Activated CD8-positive, alpha-beta memory T cell treated with anti-CD3 and anti-CD28 coated beads, Interleukin-2, amount 50 U/mL, for 1 hour (primary cell): ENCODE measurements at regions not wholly inside any gene's neighbourhood (a gene's known extent, or its start where the extent isn't known, plus 50 kb on each side); places are given as distances from the start of the nearest gene placed in this dataset.
A peak's percentile ranks its signal among the peaks of the same experiment; 100 is the strongest.

Source experiments
- DNase-seq: peaks from one replicate; pipeline ENCODE4 v3.0.0-alpha.2; 2020; ENCODE audit errors: extremely low read depth

- DNase-seq = peak; percentile 3
Observed at GRCh38 chr16:66315210-66315825, 51.2 kb upstream of the CDH5 start.

GRCh38 chr16:66311306-66311705 lies 55.2 kb upstream of the CDH5 start:
- no peak for DNase-seq

GRCh38 chr16:66309215-66309807 lies 57.2 kb upstream of the CDH5 start:
- DNase-seq = no peak

GRCh38 chr16:66308096-66308495 lies 58.4 kb upstream of the CDH5 start:
- no peak for DNase-seq

- no peak for DNase-seq
Observed at GRCh38 chr16:66306366-66307150, 59.9 kb upstream of the CDH5 start.

GRCh38 chr16:66304961-66305360 lies 61.5 kb upstream of the CDH5 start:
- DNase-seq = no peak

- DNase-seq = no peak
Observed at GRCh38 chr16:66304151-66304550, 62.3 kb upstream of the CDH5 start.

DNA sequence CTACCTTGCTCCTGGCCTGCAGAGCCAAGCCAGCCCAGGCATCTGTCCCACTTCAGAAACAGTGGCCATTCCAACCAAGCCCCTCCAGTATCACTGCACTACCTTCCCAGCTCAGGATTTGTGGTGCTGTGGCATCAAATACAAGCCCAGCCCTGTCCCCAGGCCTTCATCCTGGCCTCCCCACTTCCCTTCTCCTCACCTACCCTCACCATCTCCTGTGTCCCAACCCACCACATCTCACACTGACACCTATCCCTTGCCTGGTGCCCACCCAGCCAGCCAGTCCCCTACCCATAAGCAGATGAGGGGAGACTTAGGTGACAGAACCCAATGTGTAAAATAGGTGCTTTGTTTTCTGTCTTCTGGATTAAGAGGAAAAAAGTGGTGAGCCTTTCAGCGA lies 66.0 kb upstream of the CDH5 start:
- DNase-seq = no peak

GRCh38 chr16:66300037-66300436 lies 66.5 kb upstream of the CDH5 start:
- no peak for DNase-seq

- no peak for DNase-seq
Observed at GRCh38 chr16:66299349-66299748, 67.1 kb upstream of the CDH5 start.

DNA sequence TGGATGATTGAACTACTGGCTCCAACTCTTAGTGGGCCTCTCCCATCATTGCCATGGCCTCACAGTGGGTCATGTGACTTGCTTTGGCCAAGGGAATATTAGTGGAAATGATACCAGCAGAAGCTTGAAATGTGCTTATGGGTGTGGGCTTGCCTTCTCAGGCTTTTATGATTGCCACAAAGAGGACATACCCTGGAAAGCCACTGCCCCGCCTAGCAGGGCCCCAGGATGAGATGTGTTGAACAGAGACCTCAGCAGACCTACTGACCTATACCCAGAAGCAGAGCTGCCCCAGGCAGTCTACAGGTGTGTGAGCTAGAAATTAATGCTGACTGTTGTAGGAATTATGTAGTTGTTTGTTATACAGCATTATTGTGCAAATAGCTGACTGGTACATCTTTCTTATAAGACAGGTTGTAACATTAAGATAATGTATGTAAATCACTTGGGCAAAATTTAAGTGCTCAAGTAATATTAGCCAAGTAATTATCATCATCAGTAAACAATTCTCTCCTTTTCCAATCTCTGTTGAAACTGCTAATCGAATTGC lies 67.8 kb upstream of the CDH5 start:
- no peak for DNase-seq

GRCh38 chr16:66298006-66298405 lies 68.5 kb upstream of the CDH5 start:
- DNase-seq = no peak

DNA sequence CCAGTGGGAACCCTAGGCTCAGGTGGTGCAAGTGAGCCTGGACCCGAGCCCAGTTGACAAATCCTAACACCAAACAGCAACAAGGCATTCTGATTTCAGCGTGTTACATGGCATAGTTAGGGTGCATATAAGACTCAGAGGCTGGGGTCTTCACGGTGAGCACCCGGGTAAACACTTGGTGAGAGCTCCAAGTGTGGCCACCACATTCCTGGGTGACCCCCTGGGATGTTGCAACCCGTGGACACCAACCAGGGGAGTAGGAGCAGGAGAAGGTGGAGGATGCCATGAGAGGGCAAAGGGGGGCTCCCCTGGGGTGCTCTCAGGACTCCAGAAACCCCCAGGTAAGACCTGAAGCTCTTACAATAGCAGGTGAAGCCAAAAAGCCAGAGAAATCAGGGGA lies 69.9 kb upstream of the CDH5 start:
- no peak for DNase-seq

GRCh38 chr16:66295761-66296546 lies 70.5 kb upstream of the CDH5 start:
- DNase-seq = no peak

- no peak for DNase-seq
Observed at GRCh38 chr16:66295213-66295612, 71.3 kb upstream of the CDH5 start.

- no peak for DNase-seq
Observed at GRCh38 chr16:66294507-66294906, 72.0 kb upstream of the CDH5 start.

- DNase-seq = no peak
Observed at GRCh38 chr16:66293932-66294331, 72.6 kb upstream of the CDH5 start.

DNA sequence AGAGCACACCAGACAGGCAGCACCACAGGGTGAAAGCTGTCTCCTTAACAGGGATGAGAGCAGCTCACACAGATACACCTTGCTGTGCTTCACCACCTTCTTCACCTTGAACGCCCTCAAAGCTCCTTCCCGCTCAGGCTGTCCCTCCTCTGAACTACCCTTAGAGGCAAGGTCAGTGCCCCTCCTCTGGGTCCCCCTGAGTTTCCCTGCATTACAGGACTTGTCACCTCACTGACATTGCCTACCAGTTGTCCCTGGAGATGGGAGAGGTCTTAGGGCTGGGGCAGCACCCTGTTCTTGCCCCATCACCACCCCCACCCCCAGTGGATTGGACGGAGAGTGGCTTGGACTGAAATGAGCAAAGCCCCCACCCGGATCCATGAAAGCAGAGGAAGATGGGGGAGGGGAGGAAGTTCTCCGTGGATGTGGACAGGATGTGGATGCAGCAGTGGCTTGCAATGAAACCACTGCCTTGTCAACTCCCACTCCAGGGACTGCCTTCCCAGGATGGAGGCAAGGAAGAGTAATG lies 73.2 kb upstream of the CDH5 start:
- no peak for DNase-seq

GRCh38 chr16:66292241-66292935 lies 74.1 kb upstream of the CDH5 start:
- no peak for DNase-seq

DNA sequence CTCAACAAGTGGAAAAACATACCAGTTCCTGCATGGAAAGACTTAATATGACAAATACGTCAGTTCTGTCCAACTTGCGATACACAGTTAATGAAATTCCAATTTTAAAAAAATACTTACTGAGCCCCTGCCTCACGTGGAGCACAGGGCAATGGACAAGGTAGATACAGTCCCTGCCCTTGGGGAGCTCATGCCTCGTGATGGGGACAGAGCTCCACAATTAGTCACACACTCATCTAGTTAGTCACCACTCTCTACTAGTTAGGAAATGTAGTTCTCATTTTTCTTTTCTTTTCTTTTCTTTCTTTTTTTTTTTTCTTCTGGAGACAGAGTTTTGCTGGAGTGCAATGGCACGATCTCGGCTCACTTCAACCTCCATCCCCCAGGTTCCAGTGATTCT lies 74.7 kb upstream of the CDH5 start:
- no peak for DNase-seq

- no peak for DNase-seq
Observed at GRCh38 chr16:66290431-66290830, 76.1 kb upstream of the CDH5 start.
